GM23338 (cell line): ENCODE measurements at regions not wholly inside any gene's neighbourhood (a gene's known extent, or its start where the extent isn't known, plus 50 kb on each side); places are given as distances from the start of the nearest gene placed in this dataset.

Experiments
- ATAC-seq: fragments of 200-7000 bp; cut with Tn5 transposase; 3 replicates; pipeline ENCODE4 v1.9.1; 2020
- DNase-seq: peaks from one replicate; pipeline ENCODE4 v3.0.0-alpha.2; 2015; ENCODE audit warnings: low spot score
- H2AFZ ChIP-seq: fragments of 200-600 bp; sonication (generic); 2 replicates; pipeline ENCODE4 v1.8.0; 2016; ENCODE audit warnings: antibody characterized with exemption, mild to moderate bottlenecking, moderate library complexity
- H3F3A ChIP-seq: fragments of 200-600 bp; sonication (generic); replicated peaks from 2 replicates; pipeline ENCODE4 v1.8.0; 2017; ENCODE audit warnings: antibody characterized with exemption, mixed run types, low read depth
- H3K27ac ChIP-seq: fragments of 200-600 bp; sonication (generic); 2 replicates; pipeline ENCODE4 v1.6.1; 2016; ENCODE audit warnings: low read depth
- H3K27me3 ChIP-seq: fragments of 200-600 bp; sonication (generic); 2 replicates; pipeline ENCODE4 v1.8.0; 2016; ENCODE audit warnings: mild to moderate bottlenecking, mixed run types, moderate library complexity; ENCODE audit not compliant: insufficient read depth
- H3K36me3 ChIP-seq: fragments of 200-600 bp; sonication (generic); 2 replicates; pipeline ENCODE4 v1.8.0; 2016; ENCODE audit warnings: mild to moderate bottlenecking; ENCODE audit not compliant: insufficient read depth
- H3K4me1 ChIP-seq: fragments of 200-600 bp; sonication (generic); 2 replicates; pipeline ENCODE4 v1.8.0; 2016; ENCODE audit warnings: mild to moderate bottlenecking, moderate library complexity; ENCODE audit not compliant: insufficient read depth
- H3K4me2 ChIP-seq: fragments of 200-600 bp; sonication (generic); 2 replicates; pipeline ENCODE4 v1.7.1; 2017; ENCODE audit warnings: mixed run types
- H3K4me3 ChIP-seq: fragments of 200-600 bp; sonication (generic); 2 replicates; pipeline ENCODE4 v1.6.1; 2016; ENCODE audit warnings: mixed run types
- H3K79me2 ChIP-seq: fragments of 200-600 bp; sonication (generic); replicated peaks from 2 replicates; pipeline ENCODE4 v1.8.0; 2017; ENCODE audit warnings: mild to moderate bottlenecking; ENCODE audit not compliant: insufficient read depth
- H3K9me2 ChIP-seq: fragments of 200-600 bp; sonication (generic); 2 replicates; pipeline ENCODE4 v1.8.0; 2017; ENCODE audit not compliant: insufficient read depth
- H4K20me1 ChIP-seq: fragments of 200-600 bp; sonication (generic); replicated peaks from 2 replicates; pipeline ENCODE4 v1.8.0; 2017; ENCODE audit warnings: mild to moderate bottlenecking; ENCODE audit not compliant: insufficient read depth
- H3K27ac Mint-ChIP-seq: 2 replicates; pipeline ENCODE4 v1.8.0; 2020; ENCODE audit warnings: inconsistent platforms, mild to moderate bottlenecking, moderate library complexity, mixed read lengths
- H3K27me3 Mint-ChIP-seq: 3 replicates; pipeline ENCODE4 v1.8.0; 2022; ENCODE audit warnings: low read depth, mild to moderate bottlenecking, moderate library complexity, mixed read lengths, inconsistent platforms; ENCODE audit not compliant: insufficient read depth, poor library complexity
- H3K36me3 Mint-ChIP-seq: 3 replicates; pipeline ENCODE4 v1.8.0; 2021; ENCODE audit warnings: low read depth, mild to moderate bottlenecking, inconsistent platforms, moderate library complexity, mixed read lengths
- H3K4me1 Mint-ChIP-seq: 3 replicates; pipeline ENCODE4 v1.8.0; 2020; ENCODE audit warnings: mild to moderate bottlenecking, inconsistent platforms, mixed read lengths
- H3K4me3 Mint-ChIP-seq: 3 replicates; pipeline ENCODE4 v1.8.0; 2021; ENCODE audit warnings: moderate library complexity, mild to moderate bottlenecking, inconsistent platforms, mixed read lengths
- H3K9me3 Mint-ChIP-seq: 3 replicates; pipeline ENCODE4 v1.8.0; 2020; ENCODE audit warnings: moderate library complexity, mild to moderate bottlenecking, inconsistent platforms, mixed read lengths
- CREB1 ChIP-seq: fragments of 250-450 bp; sonication (Bioruptor Pico); IDR thresholded peaks from 2 replicates; pipeline ENCODE4 v1.5.0; 2020; ENCODE audit warnings: low read depth, mild to moderate bottlenecking, moderate library complexity
- CTCF ChIP-seq, 2 experiments: fragments of 200-600 bp in 1 of 2; sonication (generic) in 1 of 2; conservative IDR thresholded peaks; 2 replicates each; pipeline versions ENCODE4 v1.5.1 to v1.6.1; 2016 to 2017; ENCODE audit warnings: antibody characterized with exemption in 2 of 2, low read depth in 2 of 2, mild to moderate bottlenecking in 2 of 2, moderate library complexity in 1 of 2
- ETS1 ChIP-seq: IDR thresholded peaks from 2 replicates; pipeline ENCODE4 v1.6.1; 2016; ENCODE audit warnings: antibody characterized with exemption
- EZH2 ChIP-seq: fragments of 200-600 bp; sonication (generic); IDR thresholded peaks from one replicate; pipeline ENCODE4 v1.8.0; 2017; ENCODE audit warnings: antibody characterized with exemption, mild to moderate bottlenecking, low read depth; ENCODE audit not compliant: unreplicated experiment
- EZH2phosphoT487 ChIP-seq: fragments of 200-600 bp; sonication (generic); IDR thresholded peaks from one replicate; pipeline ENCODE4 v1.8.1; 2018; ENCODE audit warnings: antibody characterized with exemption; ENCODE audit not compliant: unreplicated experiment
- NANOG ChIP-seq: IDR thresholded peaks from 2 replicates; pipeline ENCODE4 v1.6.1; 2016; ENCODE audit warnings: antibody characterized with exemption, borderline replicate concordance
- POLR2AphosphoS5 ChIP-seq: IDR thresholded peaks from 2 replicates; pipeline ENCODE4 v1.6.1; 2016; ENCODE audit warnings: antibody characterized with exemption, low read depth
- REST ChIP-seq: IDR thresholded peaks from one replicate; pipeline ENCODE4 v1.6.1; 2018; ENCODE audit warnings: antibody characterized with exemption; ENCODE audit not compliant: unreplicated experiment
- STAT1 ChIP-seq: IDR thresholded peaks from one replicate; pipeline ENCODE4 v1.6.1; 2016; ENCODE audit warnings: antibody characterized with exemption; ENCODE audit not compliant: unreplicated experiment
- ZNF114 ChIP-seq: fragments of 250-450 bp; sonication (Bioruptor Pico); IDR thresholded peaks from 2 replicates; pipeline ENCODE4 v1.5.0; 2020; ENCODE audit warnings: mild to moderate bottlenecking, moderate library complexity
- ZNF331 ChIP-seq: fragments of 250-450 bp; sonication (Bioruptor Pico); IDR thresholded peaks from 2 replicates; pipeline ENCODE4 v1.5.0; 2020; ENCODE audit warnings: low read depth, mild to moderate bottlenecking, moderate library complexity
- ZNF462 ChIP-seq: fragments of 250-450 bp; sonication (Bioruptor Pico); IDR thresholded peaks from 2 replicates; pipeline ENCODE4 v1.5.0; 2020; ENCODE audit warnings: mild to moderate bottlenecking, moderate library complexity

- peaks cover 15% of the 10 kb centered on the region for H3K27me3 Mint-ChIP-seq
- Histone ChIP-seq H3K4me2 (no peak overlapping the region), H3K27ac (no peak overlapping the region), H3F3A (no peaks in the 10 kb centered on the region), H3K27me3 (no peaks in the 10 kb centered on the region), H3K36me3 (no peaks in the 10 kb centered on the region), H3K4me1 (no peaks in the 10 kb centered on the region), H2AFZ (no peak overlapping the region), H4K20me1 (no peaks in the 10 kb centered on the region), H3K79me2 (no peaks in the 10 kb centered on the region), H3K4me3 (no peak overlapping the region), H3K9me2 (no peaks in the 10 kb centered on the region)
- no peak for DNase-seq
- TF ChIP-seq NANOG (no peak), EZH2phosphoT487 (no peak), ZNF114 (CRISPR knock-in tag) (no peak), ZNF331 (CRISPR knock-in tag) (no peak), ZNF462 (CRISPR knock-in tag) (no peak), REST (no peak), STAT1 (no peak), CREB1 (CRISPR knock-in tag) (no peak), POLR2AphosphoS5 (no peak), CTCF (conservative IDR thresholded peaks at IDR 0.05; ENCODE audit: low read depth in 2 of 2) (no peak), EZH2 (no peak), ETS1 (no peak)
- no peaks in the 10 kb centered on the region for H3K36me3 Mint-ChIP-seq
- ATAC-seq, result no peak
- H3K9me3 Mint-ChIP-seq, result peaks cover 2% of the 10 kb centered on the region; the same call in 1 of the 3 replicates
- H3K27ac Mint-ChIP-seq, result no peak overlapping the region
- H3K4me1 Mint-ChIP-seq, result no peaks in the 10 kb centered on the region
- no peak overlapping the region for H3K4me3 Mint-ChIP-seq
Observed at GRCh38 chr1:18021242-18021641, 86.4 kb upstream of the IGSF21 start.
